Effector memory CD8-positive, alpha-beta T cell (primary cell): ENCODE measurements at regions not wholly inside any gene's neighbourhood (a gene's known extent, or its start where the extent isn't known, plus 50 kb on each side); places are given as distances from the start of the nearest gene placed in this dataset.

Source experiments
- ATAC-seq: fragments of 150-1000 bp; cut with Tn5 transposase; replicated peaks from 2 replicates; pipeline ENCODE4 v1.10.0; 2021; ENCODE audit warnings: mild to moderate bottlenecking, moderate library complexity
- DNase-seq, 3 experiments: peaks; one replicate each; pipeline ENCODE4 v3.0.0; 2021
- H3K27ac Mint-ChIP-seq, 2 donors: one replicate each; pipeline ENCODE4 v1.8.0; 2022; ENCODE audit warnings: mild to moderate bottlenecking in 2 of 2, mixed read lengths in 2 of 2, moderate library complexity in 2 of 2
- H3K27me3 Mint-ChIP-seq, 2 donors: one replicate each; pipeline ENCODE4 v1.8.0; 2022; ENCODE audit warnings: mixed read lengths in 2 of 2
- H3K36me3 Mint-ChIP-seq: one replicate; pipeline ENCODE4 v1.8.0; 2022; ENCODE audit warnings: mild to moderate bottlenecking, moderate library complexity, mixed read lengths; ENCODE audit not compliant: insufficient read depth
- H3K4me1 Mint-ChIP-seq, 2 donors: one replicate each; pipeline ENCODE4 v1.8.0; 2022; ENCODE audit warnings: low read depth in 2 of 2, mixed read lengths in 2 of 2
- H3K4me3 Mint-ChIP-seq, 2 donors: one replicate each; pipeline ENCODE4 v1.8.0; 2022; ENCODE audit warnings: mild to moderate bottlenecking in 2 of 2, mixed read lengths in 2 of 2, moderate library complexity in 2 of 2
- H3K9me3 Mint-ChIP-seq, 2 donors: one replicate each; pipeline ENCODE4 v1.8.0; 2022; ENCODE audit warnings: mixed read lengths in 2 of 2

GRCh38 chr13:106433066-106433465 lies 102.4 kb downstream of the EFNB2 start:
- no peak overlapping the region for H3K4me3 Mint-ChIP-seq
- no peaks in the 10 kb centered on the region for H3K4me1 Mint-ChIP-seq
- DNase-seq (no peak), ATAC-seq (no peak)
- peaks cover 13 to 30% of the 10 kb centered on the region in 2 donors for H3K27me3 Mint-ChIP-seq
- H3K9me3 Mint-ChIP-seq: peaks cover 0 to 2% of the 10 kb centered on the region in 2 donors
- H3K36me3 Mint-ChIP-seq: no peaks in the 10 kb centered on the region
- H3K27ac Mint-ChIP-seq: no peak overlapping the region

GRCh38 chr13:106432636-106433035 lies 102.8 kb downstream of the EFNB2 start:
- Mint-ChIP-seq H3K4me1 (no peaks in the 10 kb centered on the region), H3K9me3 (peaks cover 0 to 2% of the 10 kb centered on the region in 2 donors), H3K27me3 (peaks cover 13 to 26% of the 10 kb centered on the region in 2 donors), H3K36me3 (no peaks in the 10 kb centered on the region), H3K27ac (no peak overlapping the region), H3K4me3 (no peak overlapping the region)
- ATAC-seq (no peak), DNase-seq (no peak)

GRCh38 chr13:106426909-106427308 lies 108.6 kb downstream of the EFNB2 start:
- H3K27ac Mint-ChIP-seq: no peak overlapping the region
- H3K4me3 Mint-ChIP-seq: no peak overlapping the region
- H3K36me3 Mint-ChIP-seq: no peaks in the 10 kb centered on the region
- H3K4me1 Mint-ChIP-seq: no peaks in the 10 kb centered on the region
- ATAC-seq (no peak), DNase-seq (no peak)
- H3K27me3 Mint-ChIP-seq: peaks cover 11 to 31% of the 10 kb centered on the region in 2 donors
- peaks cover 3 to 8% of the 10 kb centered on the region in 2 donors for H3K9me3 Mint-ChIP-seq

- peaks cover 3 to 8% of the 10 kb centered on the region in 2 donors for H3K9me3 Mint-ChIP-seq
- ATAC-seq (no peak), DNase-seq (no peak)
- H3K36me3 Mint-ChIP-seq: no peaks in the 10 kb centered on the region
- H3K27ac Mint-ChIP-seq: no peak overlapping the region
- H3K4me1 Mint-ChIP-seq: no peaks in the 10 kb centered on the region
- no peak overlapping the region for H3K4me3 Mint-ChIP-seq
- peaks cover 2 to 28% of the 10 kb centered on the region in 2 donors for H3K27me3 Mint-ChIP-seq
Measured at GRCh38 chr13:106425661-106426060, 109.8 kb downstream of the EFNB2 start.

GRCh38 chr13:106424805-106425204 lies 110.7 kb downstream of the EFNB2 start:
- DNase-seq (no peak), ATAC-seq (no peak)
- Mint-ChIP-seq H3K27me3 (peaks cover 0 to 22% of the 10 kb centered on the region in 2 donors), H3K36me3 (no peaks in the 10 kb centered on the region), H3K4me1 (no peaks in the 10 kb centered on the region), H3K9me3 (peaks cover 3 to 8% of the 10 kb centered on the region in 2 donors), H3K27ac (no peak overlapping the region), H3K4me3 (no peak overlapping the region)

- Mint-ChIP-seq H3K4me1 (no peaks in the 10 kb centered on the region), H3K9me3 (peaks cover 3 to 8% of the 10 kb centered on the region in 2 donors), H3K4me3 (no peak overlapping the region), H3K36me3 (no peaks in the 10 kb centered on the region), H3K27me3 (peaks cover 0 to 22% of the 10 kb centered on the region in 2 donors), H3K27ac (no peak overlapping the region)
- DNase-seq: no peak
- ATAC-seq: no peak
Measured at GRCh38 chr13:106423530-106423929, 111.9 kb downstream of the EFNB2 start.

GRCh38 chr13:106418556-106418955 lies 116.9 kb downstream of the EFNB2 start:
- Mint-ChIP-seq H3K4me3 (no peak overlapping the region), H3K4me1 (peaks cover 0 to 4% of the 10 kb centered on the region in 2 donors)

GRCh38 chr13:106417467-106418110 lies 117.9 kb downstream of the EFNB2 start:
- H3K36me3 Mint-ChIP-seq: peaks cover 3% of the 10 kb centered on the region
- H3K27ac Mint-ChIP-seq: no peak overlapping the region
- peaks cover 0 to 19% of the 10 kb centered on the region in 2 donors for H3K27me3 Mint-ChIP-seq
- H3K4me1 Mint-ChIP-seq: peaks cover 0 to 4% of the 10 kb centered on the region in 2 donors
- DNase-seq (no peak), ATAC-seq (no peak)
- peak overlapping the region in 1 of 2 donors; percentile 20 for H3K4me3 Mint-ChIP-seq
- H3K9me3 Mint-ChIP-seq: no peaks in the 10 kb centered on the region

More at GRCh38 chr13:106418556-106418955, 116.9 kb downstream of the EFNB2 start:
- peaks cover 3% of the 10 kb centered on the region for H3K36me3 Mint-ChIP-seq
- DNase-seq: no peak
- H3K27me3 Mint-ChIP-seq: peaks cover 0 to 26% of the 10 kb centered on the region in 2 donors
- H3K9me3 Mint-ChIP-seq: no peaks in the 10 kb centered on the region
- H3K27ac Mint-ChIP-seq: no peak overlapping the region
- no peak for ATAC-seq

GRCh38 chr13:106416645-106417044 lies 118.8 kb downstream of the EFNB2 start:
- ATAC-seq (no peak), DNase-seq (no peak)
- Mint-ChIP-seq H3K27ac (no peak overlapping the region), H3K4me3 (no peak overlapping the region), H3K27me3 (peaks cover 0 to 13% of the 10 kb centered on the region in 2 donors), H3K4me1 (peaks cover 0 to 4% of the 10 kb centered on the region in 2 donors), H3K36me3 (peaks cover 3% of the 10 kb centered on the region), H3K9me3 (no peaks in the 10 kb centered on the region)

- peaks cover 3% of the 10 kb centered on the region for H3K36me3 Mint-ChIP-seq
- ATAC-seq: no peak
Measured at GRCh38 chr13:106415971-106416370, 119.5 kb downstream of the EFNB2 start.

GRCh38 chr13:106415442-106415841 lies 120.0 kb downstream of the EFNB2 start:
- Mint-ChIP-seq H3K9me3 (no peaks in the 10 kb centered on the region), H3K27me3 (peaks cover 0 to 13% of the 10 kb centered on the region in 2 donors), H3K4me3 (no peak overlapping the region), H3K4me1 (peaks cover 0 to 4% of the 10 kb centered on the region in 2 donors), H3K36me3 (peaks cover 3% of the 10 kb centered on the region), H3K27ac (no peak overlapping the region)
- no peak for ATAC-seq
- no peak for DNase-seq

More at GRCh38 chr13:106415971-106416370, 119.5 kb downstream of the EFNB2 start:
- Mint-ChIP-seq H3K4me3 (no peak overlapping the region), H3K27ac (no peak overlapping the region), H3K4me1 (peaks cover 0 to 4% of the 10 kb centered on the region in 2 donors), H3K27me3 (peaks cover 0 to 13% of the 10 kb centered on the region in 2 donors), H3K9me3 (no peaks in the 10 kb centered on the region)
- DNase-seq: no peak

GRCh38 chr13:106407338-106407737 lies 128.1 kb downstream of the EFNB2 start:
- H3K36me3 Mint-ChIP-seq: no peaks in the 10 kb centered on the region
- no peaks in the 10 kb centered on the region for H3K4me1 Mint-ChIP-seq
- peaks cover 0 to 2% of the 10 kb centered on the region in 2 donors for H3K9me3 Mint-ChIP-seq
- no peak for DNase-seq
- peaks cover 0 to 17% of the 10 kb centered on the region in 2 donors for H3K27me3 Mint-ChIP-seq
- no peak overlapping the region for H3K4me3 Mint-ChIP-seq
- H3K27ac Mint-ChIP-seq: no peak overlapping the region
- ATAC-seq: no peak

- Mint-ChIP-seq H3K27ac (no peak overlapping the region), H3K4me1 (no peaks in the 10 kb centered on the region), H3K36me3 (no peaks in the 10 kb centered on the region), H3K9me3 (peaks cover 0 to 2% of the 10 kb centered on the region in 2 donors), H3K27me3 (peaks cover 0 to 17% of the 10 kb centered on the region in 2 donors), H3K4me3 (no peak overlapping the region)
- ATAC-seq (no peak), DNase-seq (no peak)
Measured at GRCh38 chr13:106405731-106406130, 129.7 kb downstream of the EFNB2 start.

GRCh38 chr13:106403280-106403679 lies 132.2 kb downstream of the EFNB2 start:
- no peak for DNase-seq
- H3K27me3 Mint-ChIP-seq: peaks cover 0 to under 1% of the 10 kb centered on the region in 2 donors
- H3K4me1 Mint-ChIP-seq: no peaks in the 10 kb centered on the region
- H3K4me3 Mint-ChIP-seq: no peak overlapping the region
- no peaks in the 10 kb centered on the region for H3K36me3 Mint-ChIP-seq
- H3K9me3 Mint-ChIP-seq: no peaks in the 10 kb centered on the region
- ATAC-seq: no peak
- H3K27ac Mint-ChIP-seq: no peak overlapping the region
